GM19238 (cell line): ENCODE measurements at regions not wholly inside any gene's neighbourhood (a gene's known extent, or its start where the extent isn't known, plus 50 kb on each side); places are given as distances from the start of the nearest gene placed in this dataset.
"Not testable (repeated sequence)": the region's sequence is repeated elsewhere in the genome, so short reads cannot be mapped to it uniquely, and the experiment has no call there.

Experiments used
- DNase-seq: peaks from one replicate; pipeline ENCODE4 v3.0.0; 2011; ENCODE audit warnings: low spot score; ENCODE audit not compliant: insufficient read length

DNA sequence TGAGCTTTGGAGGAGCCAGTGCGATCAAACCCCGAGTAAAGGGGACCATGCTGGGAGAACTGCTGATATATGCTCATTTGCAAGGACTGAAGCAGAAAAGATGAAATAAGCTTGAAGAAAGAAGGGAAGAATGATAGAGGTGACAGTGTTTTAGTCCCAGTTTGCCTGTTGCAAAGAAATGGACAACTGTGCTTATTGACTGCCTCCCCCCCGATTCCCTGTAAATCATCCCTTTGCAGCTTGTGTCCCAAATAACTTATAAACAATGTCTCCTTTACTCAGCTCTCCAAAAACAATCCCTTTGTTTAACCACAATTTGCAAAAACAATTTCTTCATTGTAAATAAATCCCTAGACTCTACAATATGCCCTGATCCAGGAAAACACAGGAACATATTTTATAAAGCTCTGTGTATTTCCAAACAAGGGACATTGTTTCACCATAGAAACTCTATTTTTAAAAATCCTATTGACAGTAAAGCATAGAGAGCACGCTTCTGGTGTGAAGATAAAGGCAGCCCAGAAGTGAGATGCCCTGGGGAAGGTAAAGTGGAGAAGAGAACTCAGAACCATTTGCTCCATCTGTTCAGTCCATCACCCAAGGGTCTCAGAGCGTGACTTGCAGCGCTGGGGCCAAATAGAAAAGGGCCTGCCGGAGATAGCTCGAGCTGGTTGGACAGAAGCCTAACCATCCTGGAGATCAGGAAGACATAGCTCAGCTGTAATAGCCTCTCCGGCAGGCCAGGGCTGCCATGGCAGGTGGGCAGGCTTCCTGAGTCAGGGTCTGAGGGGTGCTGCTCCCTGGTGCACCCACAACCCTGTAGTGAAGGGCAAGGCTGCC is 280.5 kb downstream of the WDR11 start:
- no peak for DNase-seq

DNA sequence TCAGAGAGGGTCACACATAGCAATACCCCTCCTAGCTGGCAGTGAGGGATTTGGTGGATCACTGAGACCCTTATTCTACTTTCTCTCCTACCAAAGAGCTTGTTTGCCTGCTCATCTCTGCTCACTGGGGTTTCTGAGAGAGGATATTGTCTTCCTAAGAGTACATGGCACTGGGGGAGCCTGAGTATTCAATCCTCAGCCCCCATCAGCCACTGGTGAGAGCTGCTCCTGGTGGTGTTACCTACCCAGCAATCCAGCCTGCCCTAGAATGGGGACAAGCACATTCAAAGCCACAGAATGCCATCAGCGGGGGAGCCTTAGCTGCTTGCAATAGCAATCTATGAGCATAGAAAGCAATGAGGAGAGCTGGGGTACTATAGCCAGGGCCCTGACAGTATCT is 281.1 kb downstream of the WDR11 start:
- DNase-seq: no peak

DNA sequence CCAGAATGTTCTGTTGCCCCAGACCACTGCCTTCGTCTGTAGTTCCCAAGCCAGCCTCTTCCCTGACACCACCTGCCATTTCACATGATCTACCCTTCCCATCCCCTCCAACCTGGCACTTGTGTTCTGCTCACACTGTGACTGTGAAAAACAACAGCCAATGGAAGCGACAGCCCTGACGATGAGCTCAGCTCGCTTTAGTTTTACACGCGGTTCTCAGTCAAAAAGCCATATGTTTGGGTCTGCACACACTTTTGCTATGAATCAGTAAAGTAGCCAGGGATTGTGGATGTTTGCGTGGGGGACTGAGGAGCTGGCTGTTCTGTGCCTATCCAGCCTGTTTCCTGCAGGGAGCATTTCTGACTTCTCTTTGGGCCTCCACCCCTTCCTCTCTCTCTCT is 282.7 kb downstream of the WDR11 start:
- DNase-seq: no peak

DNA sequence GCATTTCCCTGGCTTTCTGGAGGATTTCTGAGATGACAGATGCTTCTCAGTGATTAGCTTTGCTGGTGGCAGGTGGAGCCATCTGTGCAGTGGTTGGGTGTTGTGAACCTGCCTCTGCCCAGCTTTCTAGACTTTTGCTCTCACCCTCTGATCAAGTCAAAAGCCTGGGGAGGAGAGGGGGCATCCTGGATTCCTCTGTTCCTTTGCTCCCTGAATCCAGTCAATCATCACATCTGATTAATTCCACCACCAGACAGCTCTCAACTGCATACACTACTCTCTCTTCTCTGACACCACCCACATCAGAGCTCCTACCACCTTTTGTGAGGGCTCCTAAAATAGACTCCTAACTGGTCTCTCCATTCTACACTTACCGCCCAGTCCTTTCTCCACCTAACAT is 283.5 kb downstream of the WDR11 start:
- no peak for DNase-seq

DNA sequence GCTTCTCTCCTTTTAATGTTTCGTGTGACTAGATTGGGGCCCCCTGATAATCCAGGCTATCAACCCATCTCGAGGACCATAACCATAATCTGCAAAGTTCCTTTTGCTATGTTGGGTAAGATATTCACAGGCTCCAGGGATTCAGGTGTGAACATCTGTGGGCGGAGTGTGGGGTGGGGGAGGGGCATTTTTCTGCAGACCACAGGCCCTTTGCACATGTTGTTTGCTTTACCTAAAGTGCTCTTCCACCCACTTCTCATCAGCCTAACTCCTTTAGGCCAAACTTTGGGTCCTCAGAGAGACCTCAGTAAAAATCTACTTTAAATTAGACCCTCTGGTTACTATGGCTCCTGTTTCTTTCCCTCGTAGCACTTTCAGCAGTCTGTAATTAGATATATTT is 284.4 kb downstream of the WDR11 start:
- DNase-seq: no peak

DNA sequence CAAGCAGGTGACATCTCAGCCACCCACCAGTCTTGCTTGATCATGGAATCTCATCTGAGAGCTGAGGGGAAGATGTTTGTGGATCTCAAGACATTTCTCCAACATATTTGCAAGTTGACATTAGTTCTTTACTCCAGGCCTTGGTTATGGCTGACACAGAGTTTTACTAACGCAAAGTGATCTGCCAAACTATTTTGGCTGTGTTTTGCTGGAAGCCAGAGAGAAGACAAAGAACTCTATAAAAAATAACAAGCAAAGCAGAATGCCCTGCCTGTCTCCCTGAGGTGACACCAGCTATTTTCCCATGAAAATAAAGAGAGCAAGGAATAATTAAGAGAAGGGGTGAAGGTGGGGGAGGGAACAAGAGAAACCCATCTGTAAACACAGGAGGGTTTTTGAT is 286.4 kb downstream of the WDR11 start:
- no peak for DNase-seq

DNA sequence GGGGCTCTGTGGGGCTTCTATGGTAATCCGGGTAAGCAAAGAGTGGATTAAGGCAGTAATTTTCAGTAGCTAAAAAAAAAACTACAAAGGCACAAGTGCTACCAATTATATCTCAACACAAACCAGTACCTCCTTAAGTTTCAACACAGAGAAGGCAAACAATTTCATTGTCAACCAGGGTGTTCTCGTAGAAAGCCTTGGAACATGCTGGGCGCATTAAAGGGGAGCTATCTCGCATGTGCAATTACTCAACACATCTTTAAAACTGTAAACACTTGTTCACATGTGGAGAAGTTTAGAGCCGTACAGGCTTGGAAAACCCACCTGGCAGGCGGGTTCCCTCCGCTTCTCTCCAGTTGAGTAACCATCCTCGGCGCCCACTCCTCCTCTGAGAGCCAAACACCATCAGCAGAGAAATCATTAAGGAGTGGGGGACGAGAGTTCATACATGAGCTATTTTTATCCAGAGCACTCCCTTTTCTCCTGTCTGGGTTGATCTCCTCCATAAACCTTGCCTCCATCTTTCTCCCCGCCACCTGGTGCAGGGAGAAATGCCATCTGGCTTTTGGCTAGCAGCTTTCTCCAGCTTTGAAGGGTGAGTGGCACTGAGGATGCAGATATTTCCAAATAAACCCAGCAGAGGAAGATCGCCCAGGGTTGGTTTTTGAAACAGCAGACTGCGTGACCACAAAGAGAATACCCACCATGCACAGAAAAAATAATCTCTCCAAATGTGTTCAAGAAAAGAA is 287.1 kb downstream of the WDR11 start:
- no peak for DNase-seq

DNA sequence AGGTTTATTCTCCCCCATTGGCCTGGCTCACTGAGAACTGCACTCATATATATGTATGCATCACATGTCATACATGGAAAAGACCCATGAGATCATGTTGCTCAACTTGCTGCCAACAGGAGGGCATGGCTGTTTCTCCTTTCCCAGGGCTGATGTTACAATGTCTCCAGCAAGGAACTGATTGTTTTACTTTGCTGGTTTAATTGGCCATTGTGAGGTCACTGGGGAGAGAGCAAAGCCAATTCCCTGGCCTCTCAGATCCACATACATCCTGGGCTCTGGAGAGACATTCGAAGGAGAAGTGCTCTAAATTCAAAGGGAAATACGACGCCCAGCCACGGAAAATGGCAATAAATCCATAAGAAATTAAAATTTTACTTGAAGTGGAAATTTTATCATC is 287.8 kb downstream of the WDR11 start:
- no peak for DNase-seq

DNA sequence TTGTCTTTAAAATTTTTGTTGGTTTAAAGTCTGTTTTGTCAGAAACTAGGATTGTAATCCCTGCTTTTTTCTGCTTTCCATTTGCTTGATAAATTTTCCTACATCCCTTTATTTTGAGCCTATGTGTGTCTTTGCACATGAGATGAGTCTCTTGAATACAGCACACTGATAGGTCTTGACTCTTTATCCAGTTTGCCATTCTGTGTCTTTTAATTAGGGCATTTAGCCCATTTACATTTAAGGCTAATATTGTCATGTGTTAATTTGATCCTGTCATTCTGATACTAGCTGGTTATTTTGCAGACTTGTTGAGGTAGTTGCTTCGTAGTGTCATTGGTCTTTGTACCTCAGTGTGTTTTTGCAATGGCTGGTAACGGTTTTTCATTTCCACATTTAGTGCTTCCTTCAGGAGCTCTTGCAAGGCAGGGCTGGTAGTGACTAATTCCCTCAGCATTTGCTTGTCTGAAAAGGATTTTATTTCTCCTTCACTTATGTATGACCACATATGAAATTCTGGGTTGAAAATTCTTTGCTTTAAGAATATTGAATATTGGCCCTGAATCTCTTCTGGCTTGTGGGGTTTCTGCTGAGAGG is 294.7 kb downstream of the WDR11 start:
- DNase-seq: not testable (repeated sequence)

DNA sequence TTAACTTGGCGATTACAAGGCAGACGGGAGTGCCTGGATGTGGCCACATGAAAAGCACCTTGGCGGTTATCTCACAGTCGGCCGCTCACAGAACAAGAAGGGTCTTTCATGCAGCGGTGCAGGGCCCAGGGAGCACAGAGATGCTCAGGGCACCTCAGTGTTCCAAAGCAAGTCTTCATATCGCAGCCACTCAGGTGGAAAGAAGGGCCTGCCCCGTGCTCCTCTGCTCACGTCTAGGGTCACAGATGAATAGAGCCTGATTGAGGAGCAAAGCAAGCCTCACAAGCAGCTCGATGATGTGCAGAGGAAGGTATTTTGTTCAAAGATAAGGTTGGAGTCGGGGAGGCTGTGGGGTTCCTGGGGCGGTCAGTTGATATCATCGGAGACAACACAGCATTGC is 297.8 kb downstream of the WDR11 start:
- no peak for DNase-seq

DNA sequence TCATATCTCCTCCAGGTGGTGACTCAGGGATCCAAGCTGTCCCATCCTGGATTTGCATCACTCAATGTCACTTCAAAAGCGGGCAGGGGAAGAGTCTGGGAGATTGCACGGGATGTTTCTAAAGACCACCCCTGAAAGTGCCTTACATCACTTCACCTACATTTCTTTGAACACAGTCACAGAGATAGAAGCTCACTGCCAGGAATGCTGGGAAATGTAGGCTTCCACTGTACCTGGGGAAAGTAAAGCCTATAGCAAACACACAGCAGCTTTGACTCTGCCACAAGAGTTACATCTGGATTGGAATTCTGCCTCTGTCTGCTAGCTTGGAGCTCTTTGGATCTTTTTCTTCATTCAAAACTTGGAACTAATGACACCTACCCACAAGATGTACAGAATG is 300.9 kb downstream of the WDR11 start:
- DNase-seq: no peak

DNA sequence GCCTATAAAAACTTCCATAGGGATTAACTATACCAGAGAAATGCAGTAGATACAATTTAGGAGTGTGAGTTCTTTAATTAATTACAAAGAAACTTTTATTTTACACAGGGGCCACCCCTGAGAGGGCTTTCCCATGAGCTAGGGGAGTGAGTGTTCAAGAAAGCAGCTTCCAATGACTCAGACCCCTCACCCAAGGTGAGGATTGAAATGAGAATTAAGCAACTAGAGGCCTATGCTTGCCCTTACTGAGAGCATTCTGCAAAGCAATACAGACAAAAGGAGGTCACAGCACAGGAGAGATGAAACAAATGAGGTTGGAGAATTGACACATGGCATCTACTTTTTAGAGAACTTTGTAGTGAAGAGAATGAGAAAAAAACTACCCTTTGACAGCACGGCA is 301.8 kb downstream of the WDR11 start:
- DNase-seq: no peak

DNA sequence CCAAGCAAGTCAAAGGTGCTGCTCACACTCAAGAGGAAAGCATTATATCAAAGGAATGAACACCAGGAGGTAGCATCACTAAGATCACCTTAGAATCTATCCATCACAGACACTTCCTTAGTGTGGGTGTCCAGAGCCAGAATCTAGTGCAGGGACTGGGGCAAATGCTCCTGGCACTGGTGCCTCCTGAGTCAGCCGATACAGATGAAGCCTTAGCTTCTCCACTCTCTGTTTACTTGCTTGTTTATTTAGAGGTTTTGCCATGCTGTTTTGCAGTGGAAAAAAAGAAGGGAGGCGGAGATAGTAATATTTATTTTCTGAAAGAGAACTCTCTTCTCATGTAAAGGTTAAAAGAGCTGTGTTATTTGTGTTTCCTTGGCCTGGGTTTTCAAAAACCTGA is 303.1 kb downstream of the WDR11 start:
- no peak for DNase-seq

DNA sequence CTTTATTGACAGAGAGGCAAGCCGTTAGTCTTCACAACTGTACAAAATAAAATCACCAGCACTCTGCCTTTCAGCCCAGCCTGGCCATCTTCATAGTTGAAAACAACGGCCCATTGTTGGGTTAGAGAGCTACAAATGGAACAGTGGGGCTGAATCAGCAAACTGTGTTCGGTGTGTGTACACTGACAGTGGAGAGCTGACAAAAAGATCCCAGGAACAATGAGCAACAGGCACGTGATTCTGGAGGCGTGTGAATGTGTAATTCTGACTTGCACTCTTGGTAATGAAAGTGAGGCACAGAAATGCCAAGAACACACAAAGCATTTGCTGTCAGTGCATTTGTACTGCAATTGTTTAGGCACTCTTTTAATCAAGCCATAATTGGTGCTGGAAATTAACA is 303.7 kb downstream of the WDR11 start:
- DNase-seq: no peak

DNA sequence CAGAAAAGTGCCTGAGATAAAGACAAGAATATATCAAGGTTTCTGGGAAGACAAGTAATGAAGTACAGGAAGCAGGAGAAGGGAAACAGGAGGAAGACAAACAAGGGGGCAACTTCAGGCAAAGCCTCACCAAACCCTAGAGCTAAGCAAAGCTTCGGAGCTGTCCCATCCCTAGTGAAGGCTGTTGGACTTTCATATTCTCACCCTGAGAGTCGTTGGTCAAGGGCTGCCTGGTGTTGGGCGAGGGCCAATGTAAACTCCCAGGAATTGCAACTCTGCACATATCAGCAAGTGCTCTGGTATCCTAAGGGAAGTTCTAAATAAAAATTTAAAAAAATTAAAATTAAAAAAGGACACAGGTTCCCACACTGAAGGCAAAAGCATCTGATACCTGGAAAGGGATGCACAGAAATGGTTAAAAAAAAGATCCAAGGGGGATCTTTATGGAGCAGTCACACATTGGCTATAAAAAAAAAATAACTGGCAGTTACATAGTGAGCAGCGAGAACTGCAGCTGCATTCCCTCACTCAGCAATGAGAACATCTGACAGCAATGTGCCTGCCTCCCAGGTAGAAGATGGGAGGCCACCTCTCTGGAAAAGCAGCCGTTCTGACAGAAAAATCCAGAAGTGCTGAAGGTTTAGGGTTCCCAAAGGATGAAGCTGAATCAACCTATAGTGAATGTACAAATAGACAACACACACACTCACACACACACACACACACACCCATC is 304.7 kb downstream of the WDR11 start:
- no peak for DNase-seq

DNA sequence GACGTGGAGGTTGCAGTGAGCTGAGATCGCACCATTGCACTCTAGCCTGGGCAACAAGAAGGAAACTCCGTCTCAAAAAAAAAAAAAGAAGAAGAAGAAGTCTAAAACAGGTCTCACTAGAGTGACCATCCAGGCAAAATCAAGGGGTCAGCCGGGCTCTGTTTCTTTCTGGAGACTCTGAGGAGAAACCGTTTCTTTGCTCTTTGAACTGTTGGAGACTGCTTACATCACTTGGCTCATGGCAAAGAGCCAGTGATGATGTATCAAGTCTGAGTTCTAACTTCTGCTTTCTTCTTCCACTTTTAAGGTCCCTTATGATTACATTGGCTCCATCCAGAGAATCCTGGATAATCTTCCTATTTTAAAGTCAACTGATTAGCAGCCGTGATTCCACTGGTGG is 306.8 kb downstream of the WDR11 start:
- no peak for DNase-seq

DNA sequence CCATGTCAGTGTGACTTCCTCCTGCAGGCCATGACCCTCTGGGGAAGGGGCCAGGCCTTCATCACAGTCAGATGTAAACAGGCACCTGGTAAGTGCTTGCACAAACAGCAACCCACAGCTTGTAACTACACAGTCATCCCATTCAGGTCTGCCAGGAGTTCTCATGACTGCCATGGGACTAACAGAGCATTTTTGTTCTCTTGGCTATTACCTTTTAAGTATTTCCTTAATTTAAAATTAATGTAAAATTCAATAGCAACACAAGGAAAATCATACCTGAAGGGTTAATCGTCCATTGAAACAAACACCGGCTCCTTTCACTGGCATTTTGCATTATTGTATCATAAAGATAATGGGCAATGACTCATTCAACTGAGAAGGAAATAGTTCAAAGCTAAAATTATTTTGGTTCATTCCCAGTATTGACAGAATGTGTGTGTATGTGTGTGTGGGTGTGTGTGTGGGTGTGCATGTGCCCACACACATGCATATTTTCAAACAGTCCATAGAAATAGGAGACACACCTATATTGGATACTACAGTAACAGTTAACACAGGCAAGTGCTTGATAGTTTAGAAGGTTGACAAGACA is 307.9 kb downstream of the WDR11 start:
- no peak for DNase-seq

DNA sequence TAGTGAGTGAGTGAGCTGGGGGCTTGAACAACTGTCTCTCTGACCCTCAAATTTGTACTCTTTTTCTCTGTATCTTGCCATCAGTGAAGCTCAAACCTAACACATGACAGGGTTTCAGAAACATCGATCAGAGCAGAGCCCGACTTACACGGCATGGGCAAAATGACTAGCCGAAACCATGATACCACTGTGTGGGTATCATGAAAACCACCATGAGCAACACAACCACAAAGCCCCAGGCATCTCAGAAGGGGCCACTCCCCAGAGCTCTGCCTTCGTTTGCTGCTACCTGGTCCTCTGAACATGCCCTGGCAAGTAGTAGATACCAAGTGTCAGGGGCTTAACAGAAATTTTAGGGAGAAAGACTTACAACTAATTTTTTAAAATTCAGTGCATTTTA is 308.5 kb downstream of the WDR11 start:
- no peak for DNase-seq

DNA sequence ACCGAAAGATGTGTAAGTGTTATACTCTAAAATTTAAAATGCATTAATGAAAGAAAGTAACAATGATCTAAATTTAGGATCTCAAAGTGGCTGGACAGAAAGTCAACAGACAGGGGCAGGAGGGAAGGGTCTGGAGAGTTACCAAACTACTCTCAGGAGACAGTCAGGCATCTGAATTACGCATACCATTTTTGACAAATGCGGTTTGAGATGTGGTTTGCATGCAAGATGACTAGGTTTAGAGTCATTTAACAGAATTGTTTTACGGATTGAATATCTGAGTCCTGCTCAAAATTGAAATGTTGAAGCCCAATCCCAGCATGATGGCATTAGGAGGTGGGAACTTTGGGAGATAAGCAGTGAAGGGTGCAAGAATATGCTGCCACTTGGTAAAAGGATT is 314.1 kb downstream of the WDR11 start:
- no peak for DNase-seq

DNA sequence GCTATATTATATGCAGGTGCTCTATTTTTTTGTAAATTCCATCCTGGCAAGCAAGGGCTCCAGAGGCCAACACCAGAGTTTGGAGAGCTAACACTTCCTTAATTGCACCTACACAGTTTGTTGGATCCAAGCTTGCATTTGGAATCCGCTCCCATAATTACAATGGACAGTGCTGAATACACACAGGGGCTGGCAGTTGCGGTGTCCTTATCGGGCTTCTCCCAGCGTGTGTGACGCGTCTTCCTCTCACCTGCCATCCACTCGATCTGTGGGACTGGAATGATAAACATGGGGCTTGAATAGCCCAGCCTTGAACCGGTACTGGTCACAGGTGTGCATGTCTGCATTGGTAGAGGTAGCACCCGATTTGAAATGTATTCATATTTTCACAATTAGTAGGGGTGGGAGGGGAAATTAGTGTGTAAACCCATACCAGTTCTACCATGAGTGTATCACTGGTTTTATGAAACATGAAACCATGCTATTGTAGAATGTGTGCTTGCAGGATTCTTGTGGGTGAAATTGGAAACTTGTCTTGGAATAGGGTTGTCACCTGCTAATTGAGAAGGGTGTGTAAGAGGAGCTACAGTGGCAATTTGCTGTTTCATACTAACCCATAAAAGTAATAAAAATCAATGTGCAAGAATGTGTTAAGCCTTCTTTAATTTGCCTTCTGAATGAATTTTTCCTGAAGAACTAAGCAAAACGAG is 316.5 kb downstream of the WDR11 start:
- no peak for DNase-seq
